ENCODE measurements at regions not wholly inside any gene's neighbourhood (a gene's known extent, or its start where the extent isn't known, plus 50 kb on each side); places are given as distances from the start of the nearest gene placed in this dataset.

DNA sequence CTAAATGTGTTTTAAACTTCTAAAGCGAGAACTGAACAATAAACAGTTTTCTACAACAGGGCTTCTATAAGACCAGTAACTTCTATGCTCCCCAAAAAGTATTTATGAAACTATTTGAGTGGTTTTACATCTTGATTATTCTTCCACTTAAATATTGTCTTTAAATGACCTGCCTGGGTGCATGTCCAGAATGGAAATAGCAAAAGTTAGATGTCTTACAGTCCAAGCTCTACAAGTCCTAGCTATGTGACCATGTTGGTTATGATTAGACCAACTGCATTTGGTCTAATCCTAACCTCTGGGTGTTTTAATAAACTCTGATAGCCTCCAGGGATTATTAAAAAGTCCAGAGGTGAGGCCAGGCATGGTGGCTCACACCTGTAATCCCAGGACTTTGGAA, 79.0 kb upstream of the ATXN3L start:
- Histone ChIP-seq H3K4ac (replicated peaks; ENCODE audit: insufficient read length, low read depth, low read length) (no peak overlapping the region), H3K23ac (ENCODE audit: insufficient read length) (no peak overlapping the region), H3K27me3 (replicated peaks in 1 of 4; ENCODE audit: control insufficient read depth in 3 of 4, extremely low read depth in 1 of 4, insufficient read depth in 3 of 4, low read length in 3 of 4) (no peaks in the 10 kb centered on the region), H3K79me2 (ENCODE audit: control insufficient read depth in 1 of 2, insufficient read depth in 2 of 2, low read length in 2 of 2) (no peaks in the 10 kb centered on the region), H3K9me3 (ENCODE audit: insufficient read depth in 2 of 2, low read depth in 1 of 2, low read length in 1 of 2) (no peaks in the 10 kb centered on the region), H2BK5ac (ENCODE audit: low read depth, low read length) (no peak overlapping the region), H2AFZ (ENCODE audit: low read length) (no peak overlapping the region), H3K56ac (replicated peaks; ENCODE audit: insufficient read length, low read depth, low read length) (no peak overlapping the region), H3K9ac (replicated peaks in 1 of 4; ENCODE audit: extremely low read depth in 1 of 4, low read depth in 3 of 4, low read length in 3 of 4) (no peak overlapping the region), H2BK12ac (ENCODE audit: low read depth, low read length) (no peak overlapping the region), H3K14ac (ENCODE audit: insufficient read length) (no peak overlapping the region), H4K20me1 (replicated peaks in 1 of 2; ENCODE audit: control insufficient read depth in 1 of 2, insufficient read depth in 2 of 2, low read length in 2 of 2) (no peaks in the 10 kb centered on the region), H3K18ac (ENCODE audit: extremely low read depth, low read length) (no peak overlapping the region), H3K23me2 (ENCODE audit: low read depth, low read length) (no peaks in the 10 kb centered on the region), H3K27ac (ENCODE audit: low read depth, low read length) (no peak overlapping the region), H4K91ac (replicated peaks; ENCODE audit: insufficient read length, low read length) (no peak overlapping the region), H3K79me1 (ENCODE audit: low read depth, low read length) (no peaks in the 10 kb centered on the region), H3K36me3 (ENCODE audit: control insufficient read depth in 2 of 4, insufficient read depth in 4 of 4, low read length in 3 of 4) (no peaks in the 10 kb centered on the region), H2BK120ac (replicated peaks; ENCODE audit: low read depth, low read length) (no peak overlapping the region), H4K8ac (ENCODE audit: extremely low read depth, insufficient read depth, low read length) (no peak overlapping the region), H3K4me2 (ENCODE audit: insufficient read depth in 1 of 2, low read depth in 2 of 2, low read length in 2 of 2) (no peak overlapping the region), H3K4me3 (ENCODE audit: extremely low read depth in 1 of 4, insufficient read depth in 2 of 4, low read depth in 3 of 4, low read length in 4 of 4) (no peak overlapping the region), H2BK20ac (ENCODE audit: low read length) (no peak overlapping the region), H2BK15ac (ENCODE audit: low read length) (no peak overlapping the region), H3K4me1 (replicated peaks in 1 of 4; ENCODE audit: control insufficient read depth in 3 of 4, insufficient read depth in 4 of 4, low read length in 3 of 4) (no peaks in the 10 kb centered on the region), H2AK5ac (ENCODE audit: low read depth, low read length) (no peak overlapping the region), H4K5ac (ENCODE audit: insufficient read length, low read depth, low read length) (no peak overlapping the region)
- FAIRE-seq, result no peak
- no peak for DNase-seq (ENCODE audit: low read depth in 1 of 2, low spot score in 2 of 2)
- CTCF ChIA-PET (ENCODE audit: partially characterized antibody), result no interaction called here
- WGBS, 2 experiments (ENCODE audit: extremely low coverage in 1 of 2, insufficient coverage in 1 of 2, insufficient read length in 1 of 2, insufficient replicate concordance in 2 of 2, low coverage in 1 of 2, low lambda C conversion rate in 2 of 2, missing lambda C conversion rate in 1 of 2), result 78% methylated on average over 1 of the region's 1 CpG; no CpG with 5 or more reads in 1 of the 2 experiments
- POLR2A ChIA-PET (ENCODE audit: partially characterized antibody), result no interaction called here
- no peak for TF ChIP-seq TCF12 (IDR thresholded peaks at IDR 0.05; ENCODE audit: low read depth, low read length)
- TF ChIP-seq PHF8 (conservative IDR thresholded peaks at IDR 0.05; ENCODE audit: low read depth, low read length), result no peak
- TF ChIP-seq RNF2 (IDR thresholded peaks at IDR 0.05; ENCODE audit: borderline replicate concordance, low read depth, low read length, missing control alignments, poor library complexity, severe bottlenecking), result no peak
- TF ChIP-seq, protein P1, sequence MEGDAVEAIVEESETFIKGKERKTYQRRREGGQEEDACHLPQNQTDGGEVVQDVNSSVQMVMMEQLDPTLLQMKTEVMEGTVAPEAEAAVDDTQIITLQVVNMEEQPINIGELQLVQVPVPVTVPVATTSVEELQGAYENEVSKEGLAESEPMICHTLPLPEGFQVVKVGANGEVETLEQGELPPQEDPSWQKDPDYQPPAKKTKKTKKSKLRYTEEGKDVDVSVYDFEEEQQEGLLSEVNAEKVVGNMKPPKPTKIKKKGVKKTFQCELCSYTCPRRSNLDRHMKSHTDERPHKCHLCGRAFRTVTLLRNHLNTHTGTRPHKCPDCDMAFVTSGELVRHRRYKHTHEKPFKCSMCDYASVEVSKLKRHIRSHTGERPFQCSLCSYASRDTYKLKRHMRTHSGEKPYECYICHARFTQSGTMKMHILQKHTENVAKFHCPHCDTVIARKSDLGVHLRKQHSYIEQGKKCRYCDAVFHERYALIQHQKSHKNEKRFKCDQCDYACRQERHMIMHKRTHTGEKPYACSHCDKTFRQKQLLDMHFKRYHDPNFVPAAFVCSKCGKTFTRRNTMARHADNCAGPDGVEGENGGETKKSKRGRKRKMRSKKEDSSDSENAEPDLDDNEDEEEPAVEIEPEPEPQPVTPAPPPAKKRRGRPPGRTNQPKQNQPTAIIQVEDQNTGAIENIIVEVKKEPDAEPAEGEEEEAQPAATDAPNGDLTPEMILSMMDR (IDR thresholded peaks at IDR 0.05; ENCODE audit: control extremely low read depth in 1 of 3, insufficient read depth in 1 of 3, low read depth in 1 of 3, low read length in 3 of 3), result no peak

Measured in H1 (cell line).